ENCODE measurements at regions not wholly inside any gene's neighbourhood (a gene's known extent, or its start where the extent isn't known, plus 50 kb on each side); places are given as distances from the start of the nearest gene placed in this dataset.

DNA sequence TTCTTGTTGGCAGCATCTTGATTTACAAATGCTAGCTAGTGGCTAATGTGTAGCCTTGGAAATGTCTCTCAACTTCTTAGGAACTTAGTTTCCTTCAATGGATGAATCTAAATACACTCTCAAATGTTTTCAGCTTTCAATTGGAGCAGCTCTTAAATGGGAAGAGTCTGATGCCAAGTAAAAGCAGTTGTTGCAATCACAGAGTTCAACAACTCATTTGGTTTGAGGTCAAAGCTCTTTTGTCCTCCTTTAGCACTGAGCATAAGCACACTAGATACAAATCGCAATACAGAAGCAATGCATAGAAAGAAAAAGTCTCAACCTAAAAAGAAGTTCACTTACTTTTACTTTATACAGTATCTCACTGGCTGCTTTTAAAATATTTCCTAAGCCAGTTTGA is 986.1 kb upstream of the FLRT2 start:
- TF ChIP-seq CTCF (IDR thresholded peaks at IDR 0.05): no peak
- no peak for TF ChIP-seq EP300 (IDR thresholded peaks at IDR 0.05)
